H1 (cell line): ENCODE measurements at regions not wholly inside any gene's neighbourhood (a gene's known extent, or its start where the extent isn't known, plus 50 kb on each side); places are given as distances from the start of the nearest gene placed in this dataset.

ENCODE experiments used
- CTCF ChIA-PET: fragments of 300-600 bp; sonication (Branson Sonifier 250); formaldehyde crosslinking; loops from one replicate; lab custom pipeline; 2021; ENCODE audit not compliant: partially characterized antibody; lab: Charles Lee
- POLR2A ChIA-PET: fragments of 300-600 bp; sonication (Branson Sonifier 250); formaldehyde crosslinking; loops from one replicate; lab custom pipeline; 2021; ENCODE audit warnings: inconsistent platforms; ENCODE audit not compliant: partially characterized antibody; lab: Charles Lee
- DNase-seq, 2 experiments: peaks; one replicate each; pipeline versions ENCODE4 v3.0.0 to v3.0.0-alpha.2; 2010 to 2022; ENCODE audit warnings: low spot score in 2 of 2, low read depth in 1 of 2, mixed read lengths in 1 of 2
- FAIRE-seq: peaks from 2 replicates; lab custom pipeline; 2011; peaks lifted over from hg19 to GRCh38; lab: Jason Lieb, UNC
- H2AFZ ChIP-seq: 2 replicates; pipeline ENCODE4 v1.8.1; 2012; ENCODE audit warnings: low read length, inconsistent platforms
- H2AK5ac ChIP-seq: 2 replicates; pipeline ENCODE4 v1.6.1; 2013; ENCODE audit warnings: low read depth, low read length
- H2BK120ac ChIP-seq: replicated peaks from 2 replicates; pipeline ENCODE3; 2013; ENCODE audit warnings: low read depth, low read length, inconsistent platforms
- H2BK12ac ChIP-seq: 2 replicates; pipeline ENCODE4 v1.6.1; 2013; ENCODE audit warnings: low read depth, low read length
- H2BK15ac ChIP-seq: 2 replicates; pipeline ENCODE4 v1.6.1; 2013; ENCODE audit warnings: low read length
- H2BK20ac ChIP-seq: 2 replicates; pipeline ENCODE4 v1.6.1; 2013; ENCODE audit warnings: low read length
- H2BK5ac ChIP-seq: 2 replicates; pipeline ENCODE4 v1.6.1; 2013; ENCODE audit warnings: low read depth, low read length
- H3K14ac ChIP-seq: 2 replicates; pipeline ENCODE4 v1.6.1; 2013; ENCODE audit warnings: inconsistent platforms; ENCODE audit not compliant: insufficient read length
- H3K18ac ChIP-seq: 2 replicates; pipeline ENCODE4 v1.6.1; 2013; ENCODE audit warnings: low read length; ENCODE audit errors: extremely low read depth
- H3K23ac ChIP-seq: 2 replicates; pipeline ENCODE4 v1.6.1; 2013; ENCODE audit warnings: inconsistent platforms; ENCODE audit not compliant: insufficient read length
- H3K23me2 ChIP-seq: 2 replicates; pipeline ENCODE4 v1.6.1; 2013; ENCODE audit warnings: low read depth, low read length
- H3K27ac ChIP-seq: 2 replicates; pipeline ENCODE4 v1.6.1; 2011; ENCODE audit warnings: low read depth, low read length, inconsistent platforms
- H3K27me3 ChIP-seq, 4 experiments: replicated peaks in 1 of 4; 1 replicate in 1 of 4; 2 replicates in 3 of 4; pipeline versions ENCODE4 v1.6.1 to v1.8.1; 2011 to 2013; ENCODE audit warnings: low read length in 3 of 4, mild to moderate bottlenecking in 3 of 4, inconsistent platforms in 2 of 4, mixed read lengths in 2 of 4, moderate library complexity in 1 of 4; ENCODE audit not compliant: control insufficient read depth in 3 of 4, insufficient read depth in 3 of 4; ENCODE audit errors: extremely low read depth in 1 of 4
- H3K36me3 ChIP-seq, 4 experiments: 2 replicates each; pipeline versions ENCODE4 v1.6.1 to v1.8.1; 2011 to 2013; ENCODE audit warnings: mild to moderate bottlenecking in 4 of 4, low read length in 3 of 4, moderate library complexity in 2 of 4, control low read depth in 1 of 4, inconsistent platforms in 1 of 4; ENCODE audit not compliant: insufficient read depth in 4 of 4, control insufficient read depth in 2 of 4
- H3K4ac ChIP-seq: replicated peaks from 2 replicates; pipeline ENCODE3; 2013; ENCODE audit warnings: low read length, low read depth, mixed read lengths, inconsistent platforms; ENCODE audit not compliant: insufficient read length
- H3K4me1 ChIP-seq, 4 experiments: replicated peaks in 1 of 4; 1 replicate in 1 of 4; 2 replicates in 3 of 4; pipeline versions ENCODE4 v1.6.1 to v1.8.1; 2011 to 2013; ENCODE audit warnings: low read length in 3 of 4, inconsistent platforms in 2 of 4, mixed read lengths in 1 of 4; ENCODE audit not compliant: insufficient read depth in 4 of 4, control insufficient read depth in 3 of 4
- H3K4me2 ChIP-seq, 2 experiments: 2 replicates each; pipeline versions ENCODE4 v1.6.1 to v1.8.1; 2011 to 2013; ENCODE audit warnings: low read depth in 2 of 2, low read length in 2 of 2, control low read depth in 1 of 2, inconsistent platforms in 1 of 2, mild to moderate bottlenecking in 1 of 2; ENCODE audit not compliant: insufficient read depth in 1 of 2
- H3K4me3 ChIP-seq, 4 experiments: fragments of 200-600, 300-600 bp in 1 of 4; sonication (generic), shearing (Covaris generic), sonication (Bioruptor Twin) in 1 of 4; 2 replicates each; pipeline versions ENCODE4 v1.5.1 to v1.8.1; 2011 to 2016; ENCODE audit warnings: low read length in 4 of 4, low read depth in 3 of 4, control low read depth in 2 of 4, inconsistent platforms in 2 of 4, mild to moderate bottlenecking in 2 of 4, mixed read lengths in 1 of 4, moderate library complexity in 1 of 4; ENCODE audit not compliant: insufficient read depth in 2 of 4; ENCODE audit errors: extremely low read depth in 1 of 4
- H3K56ac ChIP-seq: replicated peaks from 2 replicates; pipeline ENCODE3; 2013; ENCODE audit warnings: low read depth, mild to moderate bottlenecking, mixed read lengths, low read length, inconsistent platforms; ENCODE audit not compliant: insufficient read length
- H3K79me1 ChIP-seq: 2 replicates; pipeline ENCODE4 v1.6.1; 2013; ENCODE audit warnings: low read depth, low read length, control low read depth
- H3K79me2 ChIP-seq, 2 experiments: 2 replicates each; pipeline versions ENCODE4 v1.6.1 to v1.8.1; 2012 to 2013; ENCODE audit warnings: low read length in 2 of 2, mild to moderate bottlenecking in 2 of 2, inconsistent platforms in 1 of 2; ENCODE audit not compliant: insufficient read depth in 2 of 2, control insufficient read depth in 1 of 2
- H3K9ac ChIP-seq, 4 experiments: replicated peaks in 1 of 4; 1 replicate in 1 of 4; 2 replicates in 3 of 4; pipeline versions ENCODE4 v1.6.1 to v1.8.1; 2011 to 2013; ENCODE audit warnings: low read depth in 3 of 4, low read length in 3 of 4, control low read depth in 2 of 4, mild to moderate bottlenecking in 2 of 4, moderate library complexity in 2 of 4, inconsistent platforms in 1 of 4; ENCODE audit errors: extremely low read depth in 1 of 4
- H3K9me3 ChIP-seq, 2 experiments: 2 replicates each; pipeline versions ENCODE4 v1.6.1 to v1.8.1; 2012 to 2013; ENCODE audit warnings: mild to moderate bottlenecking in 2 of 2, moderate library complexity in 2 of 2, control low read depth in 1 of 2, inconsistent platforms in 1 of 2, low read depth in 1 of 2, low read length in 1 of 2, mixed read lengths in 1 of 2; ENCODE audit not compliant: insufficient read depth in 2 of 2
- H4K20me1 ChIP-seq, 2 experiments: replicated peaks in 1 of 2; 2 replicates each; pipeline versions ENCODE3 to v1.8.1; 2011 to 2013; ENCODE audit warnings: inconsistent platforms in 2 of 2, low read length in 2 of 2, mild to moderate bottlenecking in 1 of 2; ENCODE audit not compliant: insufficient read depth in 2 of 2, control insufficient read depth in 1 of 2
- H4K5ac ChIP-seq: 2 replicates; pipeline ENCODE4 v1.6.1; 2013; ENCODE audit warnings: low read length, low read depth, mixed read lengths, inconsistent platforms; ENCODE audit not compliant: insufficient read length
- H4K8ac ChIP-seq: 2 replicates; pipeline ENCODE4 v1.8.0; 2013; ENCODE audit warnings: mild to moderate bottlenecking, moderate library complexity, low read length, inconsistent platforms; ENCODE audit not compliant: insufficient read depth; ENCODE audit errors: extremely low read depth
- H4K91ac ChIP-seq: replicated peaks from 2 replicates; pipeline ENCODE3; 2013; ENCODE audit warnings: low read length, mixed read lengths, inconsistent platforms; ENCODE audit not compliant: insufficient read length
- CBX5 ChIP-seq: fragments of 300-800, 300-1000 bp; sonication (generic); IDR thresholded peaks from 2 replicates; pipeline ENCODE4 v1.7.1; 2016; ENCODE audit warnings: antibody characterized with exemption, low read length, low read depth
- E2F6 ChIP-seq: IDR thresholded peaks from 2 replicates; pipeline ENCODE4 v1.6.1; 2012; ENCODE audit warnings: inconsistent platforms
- EP300 ChIP-seq, 2 experiments: IDR thresholded peaks; 1 replicate in 1 of 2; 2 replicates in 1 of 2; pipeline ENCODE4 v1.6.1; 2011 to 2012; ENCODE audit warnings: low read depth in 2 of 2, low read length in 2 of 2, mild to moderate bottlenecking in 2 of 2, borderline replicate concordance in 1 of 2, inconsistent platforms in 1 of 2, moderate library complexity in 1 of 2
- GABPA ChIP-seq: IDR thresholded peaks from 2 replicates; pipeline ENCODE4 v1.6.1; 2011; ENCODE audit warnings: mild to moderate bottlenecking, low read length, moderate library complexity, borderline replicate concordance; ENCODE audit not compliant: insufficient read depth
- NANOG ChIP-seq: IDR thresholded peaks from 2 replicates; pipeline ENCODE4 v1.6.1; 2011; ENCODE audit warnings: low read length, low read depth, mild to moderate bottlenecking, inconsistent platforms; ENCODE audit not compliant: insufficient read depth, poor library complexity, severe bottlenecking
- NRF1 ChIP-seq: IDR thresholded peaks from 2 replicates; pipeline ENCODE4 v1.6.1; 2011; ENCODE audit warnings: mild to moderate bottlenecking, low read depth, low read length, improper control_type of control experiment
- POU5F1 ChIP-seq: IDR thresholded peaks from 2 replicates; pipeline ENCODE4 v1.6.1; 2011; ENCODE audit warnings: low read depth, mild to moderate bottlenecking, low read length, moderate library complexity
- WGBS, 2 experiments: shearing (Covaris generic) in 1 of 2; methylation state at CpG; one replicate each; pipeline versions ENCODE4 v1.1.6 to v1.1.7; 2013 to 2015; ENCODE audit warnings: low lambda C conversion rate in 2 of 2, mixed read lengths in 2 of 2, inconsistent platforms in 1 of 2, low coverage in 1 of 2, missing lambda C conversion rate in 1 of 2; ENCODE audit not compliant: insufficient replicate concordance in 2 of 2, insufficient coverage in 1 of 2, insufficient read length in 1 of 2; ENCODE audit errors: extremely low coverage in 1 of 2, missing lambda C conversion rate in 1 of 2; 5-methylcytosine and 5-hydroxymethylcytosine counted together

- no peak for DNase-seq
- TF ChIP-seq POU5F1 = no peak
- TF ChIP-seq CBX5 = no peak
- TF ChIP-seq E2F6 = no peak
- no peak for TF ChIP-seq NRF1
- TF ChIP-seq GABPA = no peak
- no peak for TF ChIP-seq NANOG
- no peak for TF ChIP-seq EP300 (IDR thresholded peaks at IDR 0.05; ENCODE audit: borderline replicate concordance in 1 of 2, low read depth in 2 of 2, low read length in 2 of 2)
- Histone ChIP-seq H3K79me1 (no peaks in the 10 kb centered on the region), H3K79me2 (no peaks in the 10 kb centered on the region), H3K56ac (no peak overlapping the region), H2BK120ac (no peak overlapping the region), H3K9ac (no peak overlapping the region), H2BK20ac (no peak overlapping the region), H2AK5ac (no peak overlapping the region), H3K27ac (no peak overlapping the region), H4K91ac (no peak overlapping the region), H2BK5ac (no peak overlapping the region), H3K4ac (no peak overlapping the region), H3K23ac (no peak overlapping the region), H2BK15ac (no peak overlapping the region), H4K20me1 (no peaks in the 10 kb centered on the region), H2AFZ (no peak overlapping the region), H3K4me1 (no peaks in the 10 kb centered on the region), H3K27me3 (no peaks in the 10 kb centered on the region), H3K18ac (no peak overlapping the region), H3K23me2 (peaks cover 14% of the 10 kb centered on the region; the same call in 1 of the 2 replicates), H3K9me3 (peaks cover 0 to 11% of the 10 kb centered on the region in 2 experiments; a peak in 2 of 4 replicates), H3K4me2 (no peak overlapping the region), H4K8ac (no peak overlapping the region), H4K5ac (no peak overlapping the region), H2BK12ac (no peak overlapping the region), H3K4me3 (no peak overlapping the region), H3K36me3 (no peaks in the 10 kb centered on the region), H3K14ac (no peak overlapping the region)
- ChIA-PET CTCF (interaction anchor here (1.2 kb wide), 1 partner anchor 13 kb away, joined by 3 read pairs; no protein-coding TSS in a partner anchor), POLR2A (no interaction called here)
- WGBS, 2 experiments = 94% methylated on average over 7 of the region's 7 CpGs; no CpG with 5 or more reads in 1 of the 2 experiments
- no peak for FAIRE-seq
These were observed 285.3 kb downstream of the FOXL1 start for GRCh38 chr16:86863609-86864008.
